ENCODE measurements at regions not wholly inside any gene's neighbourhood (a gene's known extent, or its start where the extent isn't known, plus 50 kb on each side); places are given as distances from the start of the nearest gene placed in this dataset.
"Not testable (repeated sequence)": the region's sequence is repeated elsewhere in the genome, so short reads cannot be mapped to it uniquely, and the experiment has no call there.

DNA sequence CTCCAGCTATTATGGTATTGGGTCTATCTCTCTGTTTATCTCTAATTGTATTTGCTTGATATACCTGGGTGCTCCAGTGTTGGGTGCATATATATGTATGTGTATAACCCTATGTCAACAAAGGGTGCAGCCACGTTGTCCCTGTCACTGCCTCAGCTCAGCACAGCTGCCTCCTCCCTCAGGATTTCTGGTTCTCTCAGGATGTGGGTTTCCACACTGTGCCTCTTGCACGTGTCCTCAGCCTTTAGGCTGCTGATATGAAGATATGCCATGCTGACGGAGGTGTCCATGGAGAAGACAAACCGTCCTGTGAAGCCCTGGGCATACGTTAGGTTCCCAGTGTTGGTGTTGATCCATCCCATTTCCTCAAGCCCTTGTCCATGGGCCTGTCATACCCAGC lies 791.2 kb downstream of the TMEM121 start:
- no peaks in the 10 kb centered on the region for H3K36me3 ChIP-seq
- no peak overlapping the region for H3K4me3 ChIP-seq
- TF ChIP-seq, protein P1, sequence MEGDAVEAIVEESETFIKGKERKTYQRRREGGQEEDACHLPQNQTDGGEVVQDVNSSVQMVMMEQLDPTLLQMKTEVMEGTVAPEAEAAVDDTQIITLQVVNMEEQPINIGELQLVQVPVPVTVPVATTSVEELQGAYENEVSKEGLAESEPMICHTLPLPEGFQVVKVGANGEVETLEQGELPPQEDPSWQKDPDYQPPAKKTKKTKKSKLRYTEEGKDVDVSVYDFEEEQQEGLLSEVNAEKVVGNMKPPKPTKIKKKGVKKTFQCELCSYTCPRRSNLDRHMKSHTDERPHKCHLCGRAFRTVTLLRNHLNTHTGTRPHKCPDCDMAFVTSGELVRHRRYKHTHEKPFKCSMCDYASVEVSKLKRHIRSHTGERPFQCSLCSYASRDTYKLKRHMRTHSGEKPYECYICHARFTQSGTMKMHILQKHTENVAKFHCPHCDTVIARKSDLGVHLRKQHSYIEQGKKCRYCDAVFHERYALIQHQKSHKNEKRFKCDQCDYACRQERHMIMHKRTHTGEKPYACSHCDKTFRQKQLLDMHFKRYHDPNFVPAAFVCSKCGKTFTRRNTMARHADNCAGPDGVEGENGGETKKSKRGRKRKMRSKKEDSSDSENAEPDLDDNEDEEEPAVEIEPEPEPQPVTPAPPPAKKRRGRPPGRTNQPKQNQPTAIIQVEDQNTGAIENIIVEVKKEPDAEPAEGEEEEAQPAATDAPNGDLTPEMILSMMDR (IDR thresholded peaks at IDR 0.05) = no peak
- TF ChIP-seq POLR2A (IDR thresholded peaks at IDR 0.05) = no peak
- H3K27me3 ChIP-seq = no peaks in the 10 kb centered on the region
- intact Hi-C loops (cut with DNase I; ENCODE audit: low total_unique reads) = no loop called here
- no peak overlapping the region for H3K27ac ChIP-seq
- DNase-seq = no peak
- no peaks in the 10 kb centered on the region for H3K4me1 ChIP-seq
- H3K9me3 ChIP-seq = no peaks in the 10 kb centered on the region

DNA sequence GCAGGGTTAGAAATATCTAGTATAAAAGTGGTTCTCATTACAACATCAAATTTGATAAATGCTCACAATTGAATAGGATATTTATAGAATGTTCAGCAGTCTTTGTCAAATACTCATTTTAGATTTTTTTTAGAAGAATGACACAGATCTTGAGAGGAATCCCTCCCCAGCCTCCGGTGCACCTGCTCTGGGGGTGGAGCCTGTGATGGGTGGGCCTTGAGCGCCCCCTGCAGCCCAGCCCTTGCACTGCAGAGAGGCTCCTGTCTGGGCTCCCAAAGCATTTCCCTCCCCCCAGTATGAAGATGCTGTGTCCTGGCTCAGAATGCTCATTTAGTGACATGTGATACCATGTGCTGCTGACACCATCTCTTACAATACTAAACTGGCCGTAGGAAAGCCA lies 792.3 kb downstream of the TMEM121 start:
- TF ChIP-seq, protein P1 (IDR thresholded peaks at IDR 0.05) = no peak
- TF ChIP-seq POLR2A (IDR thresholded peaks at IDR 0.05) = no peak
- intact Hi-C loops (cut with DNase I; ENCODE audit: low total_unique reads) = no loop called here
- Histone ChIP-seq H3K36me3 (no peaks in the 10 kb centered on the region), H3K4me1 (no peaks in the 10 kb centered on the region), H3K4me3 (no peak overlapping the region), H3K9me3 (no peaks in the 10 kb centered on the region), H3K27me3 (no peaks in the 10 kb centered on the region), H3K27ac (no peak overlapping the region)
- no peak for DNase-seq

DNA sequence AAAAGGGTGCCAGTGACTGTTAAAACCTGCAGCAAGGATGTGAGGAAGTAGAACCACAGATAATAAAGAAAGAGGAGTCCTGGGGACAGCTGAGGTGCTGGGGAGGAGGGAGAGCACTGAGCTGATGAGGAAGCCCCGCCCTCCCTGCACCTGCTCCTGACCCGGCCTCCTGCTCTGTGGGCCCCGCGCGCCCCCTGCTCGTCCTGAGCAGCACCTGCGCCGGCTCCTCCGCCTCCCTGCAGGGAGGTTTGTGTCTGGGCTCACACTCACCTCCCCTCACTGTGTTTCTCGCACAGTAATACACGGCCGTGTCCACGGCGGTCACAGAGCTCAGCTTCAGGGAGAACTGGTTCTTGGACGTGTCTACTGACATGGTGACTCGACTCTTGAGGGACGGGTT lies 797.6 kb downstream of the TMEM121 start:
- H3K27ac ChIP-seq; intact Hi-C loops (cut with DNase I; ENCODE audit: low total_unique reads); H3K9me3 ChIP-seq; H3K4me1 ChIP-seq; H3K36me3 ChIP-seq; H3K4me3 ChIP-seq; DNase-seq; H3K27me3 ChIP-seq: not testable (repeated sequence)

DNA sequence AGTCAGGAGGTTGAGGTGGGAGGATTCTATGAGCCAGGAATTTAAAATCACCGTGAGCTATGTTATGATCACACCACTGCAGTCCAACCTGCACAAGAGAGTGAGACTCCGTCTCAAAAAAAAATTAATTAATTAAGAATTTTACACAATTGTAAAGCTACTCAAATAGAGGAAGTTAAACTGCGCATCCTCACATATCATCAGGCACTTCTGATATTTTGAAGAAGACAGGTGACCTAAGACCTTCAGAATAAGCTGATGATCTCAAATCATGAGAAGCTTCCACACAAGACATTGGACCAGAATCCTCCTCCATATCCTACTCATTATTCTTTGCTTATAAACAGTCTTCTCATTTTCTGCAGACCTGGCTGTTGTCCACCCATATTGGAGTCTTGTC lies 800.9 kb downstream of the TMEM121 start:
- H3K4me1 ChIP-seq = no peaks in the 10 kb centered on the region
- TF ChIP-seq, protein P1 (IDR thresholded peaks at IDR 0.05) = no peak
- TF ChIP-seq POLR2A (IDR thresholded peaks at IDR 0.05) = no peak
- no peak for DNase-seq
- H3K27me3 ChIP-seq = no peaks in the 10 kb centered on the region
- no peaks in the 10 kb centered on the region for H3K36me3 ChIP-seq
- H3K27ac ChIP-seq = no peak overlapping the region
- no peaks in the 10 kb centered on the region for H3K9me3 ChIP-seq
- no peak overlapping the region for H3K4me3 ChIP-seq
- intact Hi-C loops (cut with DNase I; ENCODE audit: low total_unique reads) = no loop called here

DNA sequence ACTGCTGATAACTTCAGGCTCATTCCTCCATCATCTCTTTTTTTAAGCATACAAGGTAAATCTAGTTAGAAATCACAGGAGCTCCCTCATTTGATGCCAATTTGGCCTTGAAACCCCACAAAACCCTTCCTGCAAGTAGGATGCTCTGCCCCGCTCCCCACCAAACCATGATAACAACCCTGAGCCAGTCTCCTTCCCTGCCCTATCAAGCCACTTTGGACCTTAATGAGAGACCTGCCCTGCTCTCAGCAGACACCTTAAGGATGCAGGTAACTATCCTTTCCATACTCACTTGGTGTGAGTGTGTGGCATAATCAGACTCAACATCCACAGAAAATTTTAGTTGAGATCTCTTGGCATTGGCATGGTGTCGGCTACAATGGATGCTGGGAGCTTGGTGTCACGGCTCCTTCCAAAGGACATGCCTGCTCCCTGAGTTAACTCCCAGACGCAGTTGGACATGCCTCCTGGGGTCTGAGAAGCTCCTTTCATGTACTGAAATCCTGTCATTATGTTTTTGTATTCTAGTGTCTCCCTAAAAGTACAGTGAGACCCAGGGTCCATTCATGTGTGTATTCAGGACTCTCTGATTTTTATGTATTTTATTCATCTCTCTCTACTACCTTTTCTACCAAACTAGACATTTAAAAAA lies 801.4 kb downstream of the TMEM121 start:
- intact Hi-C loops (cut with DNase I; ENCODE audit: low total_unique reads); H3K9me3 ChIP-seq; H3K36me3 ChIP-seq; DNase-seq; H3K27me3 ChIP-seq; H3K4me3 ChIP-seq; H3K4me1 ChIP-seq; H3K27ac ChIP-seq: not testable (repeated sequence)

DNA sequence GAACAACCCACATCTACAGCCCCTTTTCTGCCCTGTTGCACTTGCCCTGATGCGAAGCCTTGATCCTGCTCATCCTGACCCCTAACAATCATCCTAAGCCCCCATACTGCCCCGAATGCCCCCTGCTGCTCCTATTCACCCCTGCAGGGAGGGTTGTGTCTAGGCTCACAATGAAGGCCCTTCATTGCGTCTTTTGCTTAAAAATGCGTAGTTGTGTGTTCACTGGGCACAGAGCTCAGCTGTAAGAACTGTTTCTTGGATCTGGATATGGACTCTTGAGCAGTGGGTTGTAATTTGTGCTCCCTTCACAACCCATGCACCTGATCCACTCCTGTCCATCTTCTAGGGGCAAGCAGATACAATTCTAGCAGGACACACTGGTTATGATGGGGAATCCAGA lies 802.9 kb downstream of the TMEM121 start:
- H3K4me1 ChIP-seq; intact Hi-C loops (cut with DNase I; ENCODE audit: low total_unique reads); H3K27me3 ChIP-seq: not testable (repeated sequence)

DNA sequence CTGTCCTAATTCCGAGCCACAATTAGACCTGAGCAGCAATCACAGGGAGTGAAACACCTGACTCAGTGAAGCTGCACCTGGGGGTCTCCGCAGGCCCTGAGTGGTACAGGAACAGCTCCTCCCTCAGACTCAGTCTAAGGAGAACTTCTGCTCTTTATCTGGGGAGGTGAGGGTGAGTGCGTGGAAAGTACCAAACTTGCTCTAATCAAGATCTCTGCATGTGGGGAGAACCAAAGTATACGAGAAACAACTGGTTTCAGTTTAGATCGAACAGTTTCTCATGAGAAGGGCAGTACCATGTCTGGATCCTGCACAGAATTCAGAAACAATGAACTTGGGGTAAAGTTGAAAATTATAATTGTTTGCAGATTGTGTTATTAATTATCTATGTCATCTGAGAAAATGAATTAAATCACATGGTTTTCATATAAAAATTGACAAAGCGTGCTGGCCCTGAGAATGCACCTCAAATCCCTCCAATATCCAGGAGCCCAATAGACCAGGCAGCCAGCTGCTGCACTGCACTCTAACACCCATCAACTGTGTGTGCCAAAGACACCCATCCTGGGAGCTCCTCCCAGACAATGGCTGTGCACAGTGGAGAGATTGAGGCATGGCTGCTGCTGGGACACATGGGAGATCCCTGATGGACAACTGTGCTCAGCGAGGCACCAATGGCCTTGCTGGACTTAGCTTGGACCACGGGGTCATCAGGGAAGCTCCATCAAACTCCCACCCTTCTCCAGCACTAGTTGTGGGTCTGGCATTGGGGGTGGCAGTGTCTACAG lies 803.8 kb downstream of the TMEM121 start:
- H3K4me1 ChIP-seq; H3K27me3 ChIP-seq; intact Hi-C loops (cut with DNase I; ENCODE audit: low total_unique reads); H3K36me3 ChIP-seq; H3K9me3 ChIP-seq; H3K27ac ChIP-seq; H3K4me3 ChIP-seq; DNase-seq: not testable (repeated sequence)

More for the DNA sequence above, 802.9 kb downstream of the TMEM121 start:
- H3K4me3 ChIP-seq, DNase-seq, H3K9me3 ChIP-seq, H3K36me3 ChIP-seq, H3K27ac ChIP-seq: not testable (repeated sequence)

DNA sequence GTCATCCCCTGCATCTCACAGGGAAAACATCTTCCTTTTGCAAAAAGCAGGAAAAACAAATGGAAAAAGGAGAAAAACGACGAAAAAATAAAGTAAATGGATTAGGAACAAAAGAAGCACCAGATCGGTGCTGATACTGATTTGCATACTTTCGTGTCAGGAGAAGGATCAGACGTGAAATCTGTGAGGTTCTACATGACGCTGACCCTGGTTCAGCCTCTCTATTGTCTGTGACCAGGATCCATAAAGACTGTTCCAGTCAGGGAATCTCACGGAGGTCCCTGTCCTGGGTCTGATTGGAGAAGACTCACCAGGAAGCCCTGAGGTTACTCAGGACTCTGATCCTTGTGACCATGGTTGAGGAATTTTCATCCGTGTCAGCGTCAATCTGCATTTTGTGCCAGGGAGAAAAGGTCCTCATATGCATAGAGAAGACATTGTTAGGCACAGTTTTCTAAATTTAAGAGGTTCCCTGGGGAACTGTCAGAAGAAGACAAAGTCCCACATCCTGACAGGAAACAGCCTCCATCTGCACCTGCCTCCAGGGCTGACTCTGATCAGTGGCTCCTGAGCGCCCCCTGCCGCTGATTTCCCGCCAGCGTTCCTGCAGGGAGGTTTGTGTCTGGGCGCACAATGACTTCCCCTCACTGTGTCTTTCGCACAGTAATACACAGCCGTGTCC lies 808.2 kb downstream of the TMEM121 start:
- DNase-seq; H3K4me1 ChIP-seq; H3K27ac ChIP-seq; intact Hi-C loops (cut with DNase I; ENCODE audit: low total_unique reads); H3K36me3 ChIP-seq; H3K27me3 ChIP-seq; H3K4me3 ChIP-seq; H3K9me3 ChIP-seq: not testable (repeated sequence)

DNA sequence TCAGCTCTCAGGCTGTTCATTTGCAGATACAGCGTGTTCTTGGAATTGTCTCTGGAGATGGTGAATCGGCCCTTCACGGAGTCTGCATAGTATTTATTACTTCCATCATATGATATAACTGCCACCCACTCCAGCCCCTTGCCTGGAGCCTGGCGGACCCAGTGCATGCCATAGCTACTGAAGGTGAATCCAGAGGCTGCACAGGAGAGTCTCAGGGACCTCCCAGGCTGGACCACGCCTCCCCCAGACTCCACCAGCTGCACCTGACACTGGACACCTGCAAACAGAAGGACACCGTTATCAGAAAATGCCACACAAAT lies 808.7 kb downstream of the TMEM121 start:
- H3K36me3 ChIP-seq; H3K27me3 ChIP-seq; DNase-seq; H3K27ac ChIP-seq; intact Hi-C loops (cut with DNase I; ENCODE audit: low total_unique reads); H3K9me3 ChIP-seq; H3K4me1 ChIP-seq; H3K4me3 ChIP-seq: not testable (repeated sequence)

DNA sequence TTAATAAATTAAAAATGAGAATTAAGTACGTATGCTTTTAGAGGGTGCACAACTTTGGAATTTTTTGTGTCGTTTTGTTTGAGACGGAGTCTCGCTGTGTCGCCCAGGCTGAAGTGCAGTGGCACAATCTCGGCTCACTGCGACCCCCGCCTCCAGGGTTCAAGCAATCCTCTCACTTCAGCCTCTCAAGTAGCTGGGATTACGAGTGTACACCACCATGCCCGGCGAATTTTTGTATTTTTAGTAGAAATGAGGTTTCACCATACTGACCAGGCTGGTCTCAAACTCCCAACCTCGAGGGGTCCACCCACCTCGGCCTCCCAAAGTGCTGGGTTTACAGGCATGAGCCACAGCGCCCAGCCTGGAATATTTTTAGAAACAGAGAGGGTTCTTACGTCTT lies 812.4 kb downstream of the TMEM121 start:
- intact Hi-C loops (cut with DNase I; ENCODE audit: low total_unique reads); H3K9me3 ChIP-seq; H3K4me3 ChIP-seq; H3K36me3 ChIP-seq; H3K4me1 ChIP-seq; H3K27ac ChIP-seq; DNase-seq; H3K27me3 ChIP-seq: not testable (repeated sequence)
